ENCODE measurements at regions not wholly inside any gene's neighbourhood (a gene's known extent, or its start where the extent isn't known, plus 50 kb on each side); places are given as distances from the start of the nearest gene placed in this dataset.
"Not testable (repeated sequence)": the region's sequence is repeated elsewhere in the genome, so short reads cannot be mapped to it uniquely, and the experiment has no call there.

DNA sequence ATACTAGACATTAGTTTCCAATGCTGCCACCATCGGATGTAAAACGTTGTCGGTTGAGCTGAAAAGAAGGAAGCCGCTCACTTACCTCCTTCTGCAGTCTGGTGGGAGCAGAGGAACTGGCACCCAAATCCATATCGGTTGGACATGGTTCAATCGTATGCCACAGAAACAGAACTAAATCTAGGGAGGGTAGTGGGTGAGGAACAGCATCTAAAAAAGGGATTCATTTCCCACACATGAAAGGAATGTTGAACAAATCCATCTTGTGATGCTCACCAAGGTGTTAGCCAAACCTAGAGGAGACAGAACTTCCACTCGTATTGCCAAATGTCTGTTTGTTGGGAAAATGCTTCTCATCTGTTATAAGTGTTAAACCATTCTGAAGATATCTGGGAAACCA is 532.7 kb downstream of the NLGN4X start:
- H3K9me3 ChIP-seq = no peaks in the 10 kb centered on the region
- H3K36me3 ChIP-seq (replicated peaks in 1 of 2; ENCODE audit: insufficient read depth in 1 of 2, low read depth in 2 of 2) = no peaks in the 10 kb centered on the region
- intact Hi-C loops (cut with DNase I) = no loop called here
- WGBS, 2 donors = 83 to 92% methylated on average over 7 of the region's 7 CpGs
- H3K27me3 ChIP-seq = no peaks in the 10 kb centered on the region
- no peak overlapping the region for H3K4me3 ChIP-seq
- no peaks in the 10 kb centered on the region for H3K4me1 ChIP-seq
- no peak for ATAC-seq
- no peak for DNase-seq
- TF ChIP-seq POLR2A (IDR thresholded peaks at IDR 0.05) = no peak
- TF ChIP-seq, protein P1, sequence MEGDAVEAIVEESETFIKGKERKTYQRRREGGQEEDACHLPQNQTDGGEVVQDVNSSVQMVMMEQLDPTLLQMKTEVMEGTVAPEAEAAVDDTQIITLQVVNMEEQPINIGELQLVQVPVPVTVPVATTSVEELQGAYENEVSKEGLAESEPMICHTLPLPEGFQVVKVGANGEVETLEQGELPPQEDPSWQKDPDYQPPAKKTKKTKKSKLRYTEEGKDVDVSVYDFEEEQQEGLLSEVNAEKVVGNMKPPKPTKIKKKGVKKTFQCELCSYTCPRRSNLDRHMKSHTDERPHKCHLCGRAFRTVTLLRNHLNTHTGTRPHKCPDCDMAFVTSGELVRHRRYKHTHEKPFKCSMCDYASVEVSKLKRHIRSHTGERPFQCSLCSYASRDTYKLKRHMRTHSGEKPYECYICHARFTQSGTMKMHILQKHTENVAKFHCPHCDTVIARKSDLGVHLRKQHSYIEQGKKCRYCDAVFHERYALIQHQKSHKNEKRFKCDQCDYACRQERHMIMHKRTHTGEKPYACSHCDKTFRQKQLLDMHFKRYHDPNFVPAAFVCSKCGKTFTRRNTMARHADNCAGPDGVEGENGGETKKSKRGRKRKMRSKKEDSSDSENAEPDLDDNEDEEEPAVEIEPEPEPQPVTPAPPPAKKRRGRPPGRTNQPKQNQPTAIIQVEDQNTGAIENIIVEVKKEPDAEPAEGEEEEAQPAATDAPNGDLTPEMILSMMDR (IDR thresholded peaks at IDR 0.05) = no peak
- H3K27ac ChIP-seq = no peak overlapping the region

DNA sequence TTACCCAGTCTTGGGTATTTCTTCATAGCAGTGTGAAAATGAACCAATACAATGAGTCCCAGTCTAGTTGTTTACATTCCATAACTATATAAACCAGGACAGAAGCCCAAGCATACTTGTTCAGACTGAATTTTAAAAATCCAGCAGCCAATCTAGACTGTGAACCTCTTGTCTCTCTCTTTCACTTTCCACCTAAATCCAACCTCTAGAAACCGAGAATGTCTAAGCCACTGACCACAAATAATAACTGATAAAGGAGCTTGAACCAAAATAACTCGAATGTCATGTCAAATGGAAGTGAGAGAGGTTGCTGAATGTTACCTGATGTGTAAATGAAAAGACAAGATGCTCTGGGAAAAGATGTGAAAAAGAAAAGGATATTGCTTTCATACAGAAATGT is 544.7 kb downstream of the NLGN4X start:
- no peaks in the 10 kb centered on the region for H3K4me1 ChIP-seq
- H3K27me3 ChIP-seq = no peaks in the 10 kb centered on the region
- H3K9me3 ChIP-seq = no peaks in the 10 kb centered on the region
- DNase-seq (no peak), ATAC-seq (no peak)
- TF ChIP-seq, protein P1 (IDR thresholded peaks at IDR 0.05) = no peak
- TF ChIP-seq POLR2A (IDR thresholded peaks at IDR 0.05) = no peak
- H3K4me3 ChIP-seq = no peak overlapping the region
- no peaks in the 10 kb centered on the region for H3K36me3 ChIP-seq (replicated peaks in 1 of 2; ENCODE audit: insufficient read depth in 1 of 2, low read depth in 2 of 2)
- H3K27ac ChIP-seq = no peak overlapping the region
- 6 to 35% methylated on average over 2 of the region's 2 CpGs for WGBS, 2 donors
- intact Hi-C loops (cut with DNase I) = no loop called here

DNA sequence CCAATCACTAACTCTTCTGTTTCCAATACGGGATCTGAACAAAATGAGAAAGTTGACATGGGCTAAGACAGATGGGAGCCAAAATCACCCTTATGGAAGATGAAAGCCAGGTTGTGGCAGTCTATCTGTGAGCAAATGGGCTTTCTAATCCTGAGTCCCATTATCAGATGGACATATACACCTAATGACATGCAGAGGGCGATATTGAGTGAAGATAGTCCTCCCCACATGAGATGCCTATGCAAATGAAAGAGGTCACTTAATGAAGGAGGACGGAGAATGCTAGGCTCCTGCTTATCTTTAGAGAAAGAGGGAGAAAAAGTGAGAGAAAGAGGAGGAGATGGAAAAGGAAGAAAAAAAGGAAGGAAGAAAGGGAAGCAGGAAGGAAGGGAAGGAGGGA is 547.5 kb downstream of the NLGN4X start:
- Histone ChIP-seq H3K4me3 (no peak overlapping the region), H3K27me3 (no peaks in the 10 kb centered on the region), H3K4me1 (no peaks in the 10 kb centered on the region), H3K27ac (no peak overlapping the region), H3K36me3 (replicated peaks in 1 of 2; ENCODE audit: insufficient read depth in 1 of 2, low read depth in 2 of 2) (no peaks in the 10 kb centered on the region), H3K9me3 (no peaks in the 10 kb centered on the region)
- WGBS, 2 donors = 5 to 16% methylated on average over 2 to 3 of the region's 3 CpGs
- intact Hi-C loops (cut with DNase I) = no loop called here
- no peak for ATAC-seq
- no peak for DNase-seq
- TF ChIP-seq, protein P1 (IDR thresholded peaks at IDR 0.05) = peak in 1 of 7 experiments; percentile 20
- no peak for TF ChIP-seq POLR2A (IDR thresholded peaks at IDR 0.05)

DNA sequence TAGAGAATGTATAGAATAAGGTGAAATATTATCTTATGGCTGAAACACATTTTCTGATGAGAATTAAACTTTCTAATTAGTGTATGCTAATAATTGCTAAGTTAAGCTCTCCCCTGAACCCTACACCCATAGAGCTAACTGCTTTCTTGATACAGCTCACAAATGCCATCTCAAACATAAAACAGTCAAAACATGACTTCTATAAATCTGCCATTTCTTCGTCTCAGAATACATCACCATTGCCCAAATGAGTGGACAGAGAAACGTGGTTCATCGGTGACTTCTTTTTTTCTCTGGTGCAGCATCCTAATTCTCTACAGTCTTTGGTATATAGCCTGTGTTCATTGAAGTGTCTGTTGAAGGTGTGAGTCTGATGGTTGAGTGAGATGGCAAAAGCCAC is 554.6 kb downstream of the NLGN4X start:
- intact Hi-C loops (cut with DNase I) = no loop called here
- no peak for ATAC-seq
- H3K27me3 ChIP-seq = no peaks in the 10 kb centered on the region

DNA sequence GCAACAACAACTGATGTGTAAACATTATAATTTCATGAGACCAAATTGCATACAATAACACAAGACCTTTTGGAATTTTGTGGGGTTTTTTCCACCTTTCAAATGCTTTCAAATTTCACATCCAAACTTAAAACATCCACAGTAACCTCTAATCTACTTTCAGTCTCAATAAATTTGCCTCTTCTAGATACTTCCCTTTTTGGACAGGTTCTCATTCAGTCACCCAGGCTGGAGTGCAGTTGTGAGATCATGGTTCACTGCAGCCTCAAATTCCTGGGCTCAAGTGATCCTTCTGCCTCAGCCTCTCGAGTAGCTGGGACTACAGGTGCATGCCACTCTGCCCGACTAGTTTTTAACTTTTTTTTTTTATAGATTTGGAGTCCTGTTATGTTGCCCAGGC is 556.6 kb downstream of the NLGN4X start:
- intact Hi-C loops (cut with DNase I) = no loop called here
- 20 to 31% methylated on average over 1 to 2 of the region's 2 CpGs for WGBS, 2 donors
- no peaks in the 10 kb centered on the region for H3K9me3 ChIP-seq
- H3K27ac ChIP-seq = no peak overlapping the region
- DNase-seq (no peak), ATAC-seq (no peak)
- H3K4me1 ChIP-seq = no peaks in the 10 kb centered on the region
- no peaks in the 10 kb centered on the region for H3K27me3 ChIP-seq
- TF ChIP-seq, protein P1 (IDR thresholded peaks at IDR 0.05) = no peak
- TF ChIP-seq POLR2A (IDR thresholded peaks at IDR 0.05) = no peak
- H3K36me3 ChIP-seq (replicated peaks in 1 of 2; ENCODE audit: insufficient read depth in 1 of 2, low read depth in 2 of 2) = no peaks in the 10 kb centered on the region
- H3K4me3 ChIP-seq = no peak overlapping the region

More for the DNA sequence above, 554.6 kb downstream of the NLGN4X start:
- Histone ChIP-seq H3K36me3 (replicated peaks in 1 of 2; ENCODE audit: insufficient read depth in 1 of 2, low read depth in 2 of 2) (no peaks in the 10 kb centered on the region), H3K4me1 (no peaks in the 10 kb centered on the region), H3K4me3 (no peak overlapping the region), H3K27ac (no peak overlapping the region), H3K9me3 (no peaks in the 10 kb centered on the region)
- TF ChIP-seq, protein P1 (IDR thresholded peaks at IDR 0.05) = no peak
- no peak for TF ChIP-seq POLR2A (IDR thresholded peaks at IDR 0.05)
- DNase-seq = no peak
- 46 to 73% methylated on average over 3 of the region's 3 CpGs for WGBS, 2 donors

DNA sequence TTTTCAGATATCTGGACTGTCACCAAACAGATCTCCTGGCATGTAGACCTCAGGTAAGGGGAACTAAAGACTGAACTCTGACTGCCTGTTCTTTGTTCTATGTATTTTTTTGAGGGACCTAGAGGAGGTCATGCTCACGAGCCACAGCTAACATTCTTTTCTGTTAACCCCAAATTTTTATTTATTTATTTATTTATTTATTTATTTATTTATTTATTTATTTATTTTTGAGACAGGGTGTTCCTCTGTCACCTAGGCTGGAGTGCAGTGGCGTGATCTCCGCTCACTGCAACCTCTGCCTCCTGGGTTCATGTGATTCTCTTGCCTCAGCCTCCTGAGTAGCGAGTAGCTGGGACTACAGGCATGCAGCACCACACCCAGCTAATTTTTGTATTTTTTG is 562.0 kb downstream of the NLGN4X start:
- H3K9me3 ChIP-seq; H3K27ac ChIP-seq; H3K36me3 ChIP-seq (replicated peaks in 1 of 2; ENCODE audit: insufficient read depth in 1 of 2, low read depth in 2 of 2); H3K4me1 ChIP-seq; H3K27me3 ChIP-seq; ATAC-seq; intact Hi-C loops (cut with DNase I); DNase-seq; H3K4me3 ChIP-seq: not testable (repeated sequence)
- WGBS, 2 donors = 69 to 85% methylated on average over 4 of the region's 4 CpGs
